ENCODE measurements at regions not wholly inside any gene's neighbourhood (a gene's known extent, or its start where the extent isn't known, plus 50 kb on each side); places are given as distances from the start of the nearest gene placed in this dataset.

- Histone ChIP-seq H3K36me3 (ENCODE audit: control insufficient read depth in 2 of 4, insufficient read depth in 4 of 4, low read length in 3 of 4) (no peaks in the 10 kb centered on the region), H2BK15ac (ENCODE audit: low read length) (no peak overlapping the region), H2AK5ac (ENCODE audit: low read depth, low read length) (no peak overlapping the region), H3K14ac (ENCODE audit: insufficient read length) (no peak overlapping the region), H4K5ac (ENCODE audit: insufficient read length, low read depth, low read length) (no peak overlapping the region), H3K9me3 (ENCODE audit: insufficient read depth in 2 of 2, low read depth in 1 of 2, low read length in 1 of 2) (no peaks in the 10 kb centered on the region), H4K20me1 (replicated peaks in 1 of 2; ENCODE audit: control insufficient read depth in 1 of 2, insufficient read depth in 2 of 2, low read length in 2 of 2) (no peaks in the 10 kb centered on the region), H3K79me1 (ENCODE audit: low read depth, low read length) (no peaks in the 10 kb centered on the region), H2BK5ac (ENCODE audit: low read depth, low read length) (no peak overlapping the region), H2BK20ac (ENCODE audit: low read length) (no peak overlapping the region), H3K18ac (ENCODE audit: extremely low read depth, low read length) (no peak overlapping the region), H4K91ac (replicated peaks; ENCODE audit: insufficient read length, low read length) (no peak overlapping the region), H4K8ac (ENCODE audit: extremely low read depth, insufficient read depth, low read length) (no peak overlapping the region), H3K4me1 (replicated peaks in 1 of 4; ENCODE audit: control insufficient read depth in 3 of 4, insufficient read depth in 4 of 4, low read length in 3 of 4) (peaks cover 0 to 2% (median 0%) of the 10 kb centered on the region in 4 experiments; a peak in 1 of 7 replicates), H3K23me2 (ENCODE audit: low read depth, low read length) (no peaks in the 10 kb centered on the region), H3K27ac (ENCODE audit: low read depth, low read length) (no peak overlapping the region), H2BK12ac (ENCODE audit: low read depth, low read length) (no peak overlapping the region), H3K4me3 (ENCODE audit: extremely low read depth in 1 of 4, insufficient read depth in 2 of 4, low read depth in 3 of 4, low read length in 4 of 4) (no peak overlapping the region), H3K79me2 (ENCODE audit: control insufficient read depth in 1 of 2, insufficient read depth in 2 of 2, low read length in 2 of 2) (no peaks in the 10 kb centered on the region), H3K56ac (replicated peaks; ENCODE audit: insufficient read length, low read depth, low read length) (no peak overlapping the region), H2AFZ (ENCODE audit: low read length) (no peak overlapping the region), H3K27me3 (replicated peaks in 1 of 4; ENCODE audit: control insufficient read depth in 3 of 4, extremely low read depth in 1 of 4, insufficient read depth in 3 of 4, low read length in 3 of 4) (no peaks in the 10 kb centered on the region), H3K9ac (replicated peaks in 1 of 4; ENCODE audit: extremely low read depth in 1 of 4, low read depth in 3 of 4, low read length in 3 of 4) (no peak overlapping the region), H3K23ac (ENCODE audit: insufficient read length) (no peak overlapping the region), H3K4ac (replicated peaks; ENCODE audit: insufficient read length, low read depth, low read length) (no peak overlapping the region), H3K4me2 (ENCODE audit: insufficient read depth in 1 of 2, low read depth in 2 of 2, low read length in 2 of 2) (no peak overlapping the region), H2BK120ac (replicated peaks; ENCODE audit: low read depth, low read length) (no peak overlapping the region)
- TF ChIP-seq TBP (IDR thresholded peaks at IDR 0.05; ENCODE audit: low read depth, low read length), result no peak
- TF ChIP-seq POLR2A (IDR thresholded peaks at IDR 0.05; ENCODE audit: control extremely low read depth in 1 of 2, low read depth in 2 of 2, low read length in 2 of 2), result no peak
- TF ChIP-seq CBX8 (IDR thresholded peaks at IDR 0.05; ENCODE audit: borderline replicate concordance, low read depth, low read length), result no peak
- TF ChIP-seq MAFK (IDR thresholded peaks at IDR 0.05; ENCODE audit: low read depth, low read length), result no peak
- TF ChIP-seq RBBP5 (IDR thresholded peaks at IDR 0.05; ENCODE audit: borderline replicate concordance, low read depth, low read length), result no peak
- TF ChIP-seq NANOG (IDR thresholded peaks at IDR 0.05; ENCODE audit: insufficient read depth, low read depth, low read length, poor library complexity, severe bottlenecking), result no peak
- no peak for TF ChIP-seq GABPA (IDR thresholded peaks at IDR 0.05; ENCODE audit: borderline replicate concordance, insufficient read depth, low read length)
- TF ChIP-seq RAD21 (IDR thresholded peaks at IDR 0.05 in 1 of 2, conservative IDR thresholded peaks at IDR 0.05 in 1 of 2; ENCODE audit: low read depth in 2 of 2, low read length in 2 of 2), result no peak
- no peak for TF ChIP-seq JUND (IDR thresholded peaks at IDR 0.05; ENCODE audit: low read length)
- TF ChIP-seq KDM1A (IDR thresholded peaks at IDR 0.05; ENCODE audit: borderline replicate concordance, low read length), result no peak
- no peak for TF ChIP-seq SP4 (IDR thresholded peaks at IDR 0.05; ENCODE audit: low read length)
- TF ChIP-seq, protein P1, sequence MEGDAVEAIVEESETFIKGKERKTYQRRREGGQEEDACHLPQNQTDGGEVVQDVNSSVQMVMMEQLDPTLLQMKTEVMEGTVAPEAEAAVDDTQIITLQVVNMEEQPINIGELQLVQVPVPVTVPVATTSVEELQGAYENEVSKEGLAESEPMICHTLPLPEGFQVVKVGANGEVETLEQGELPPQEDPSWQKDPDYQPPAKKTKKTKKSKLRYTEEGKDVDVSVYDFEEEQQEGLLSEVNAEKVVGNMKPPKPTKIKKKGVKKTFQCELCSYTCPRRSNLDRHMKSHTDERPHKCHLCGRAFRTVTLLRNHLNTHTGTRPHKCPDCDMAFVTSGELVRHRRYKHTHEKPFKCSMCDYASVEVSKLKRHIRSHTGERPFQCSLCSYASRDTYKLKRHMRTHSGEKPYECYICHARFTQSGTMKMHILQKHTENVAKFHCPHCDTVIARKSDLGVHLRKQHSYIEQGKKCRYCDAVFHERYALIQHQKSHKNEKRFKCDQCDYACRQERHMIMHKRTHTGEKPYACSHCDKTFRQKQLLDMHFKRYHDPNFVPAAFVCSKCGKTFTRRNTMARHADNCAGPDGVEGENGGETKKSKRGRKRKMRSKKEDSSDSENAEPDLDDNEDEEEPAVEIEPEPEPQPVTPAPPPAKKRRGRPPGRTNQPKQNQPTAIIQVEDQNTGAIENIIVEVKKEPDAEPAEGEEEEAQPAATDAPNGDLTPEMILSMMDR (IDR thresholded peaks at IDR 0.05; ENCODE audit: control extremely low read depth in 1 of 3, insufficient read depth in 1 of 3, low read depth in 1 of 3, low read length in 3 of 3), result no peak
- no peak for TF ChIP-seq SIX5 (IDR thresholded peaks at IDR 0.05; ENCODE audit: low read depth, low read length)
- POLR2A ChIA-PET (ENCODE audit: partially characterized antibody), result no interaction called here
- FAIRE-seq (no peak), DNase-seq (ENCODE audit: low read depth in 1 of 2, low spot score in 2 of 2) (no peak)
- CTCF ChIA-PET (ENCODE audit: partially characterized antibody), result interaction anchor here (1.0 kb wide), 1 partner anchor 10 kb away, joined by 7 read pairs; no protein-coding TSS in a partner anchor
- 92 to 100% methylated on average over 1 to 3 of the region's 3 CpGs for WGBS, 2 experiments (ENCODE audit: extremely low coverage in 1 of 2, insufficient coverage in 1 of 2, insufficient read length in 1 of 2, insufficient replicate concordance in 2 of 2, low coverage in 1 of 2, low lambda C conversion rate in 2 of 2, missing lambda C conversion rate in 1 of 2)
Measured at GRCh38 chr5:153258469-153258868, 232.0 kb upstream of the GRIA1 start.
